ENCODE measurements at regions not wholly inside any gene's neighbourhood (a gene's known extent, or its start where the extent isn't known, plus 50 kb on each side); places are given as distances from the start of the nearest gene placed in this dataset.

DNA sequence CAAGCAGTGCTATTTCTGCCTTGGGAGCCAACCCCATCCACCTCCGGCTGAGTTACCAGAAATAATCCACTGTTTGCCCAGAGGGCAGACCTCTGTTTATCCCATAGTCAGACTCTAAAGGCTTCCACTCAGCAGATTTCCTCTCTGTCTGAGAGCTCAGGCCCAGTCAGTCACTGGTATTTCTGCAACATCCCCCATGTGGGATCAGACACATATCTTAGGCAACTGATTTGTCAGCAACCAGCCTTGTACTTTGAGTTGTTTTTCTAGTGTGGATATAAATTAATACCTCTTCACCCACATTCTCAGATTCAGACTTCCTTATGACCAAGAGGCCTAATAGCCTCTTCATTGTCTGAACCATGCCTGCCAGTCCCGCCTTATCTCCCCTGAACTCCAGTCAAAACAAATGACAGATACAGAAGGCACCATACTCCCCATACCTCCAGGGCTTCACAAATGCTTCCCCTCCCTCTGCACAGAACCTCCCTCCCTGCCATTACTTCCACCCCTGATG lies 193.6 kb downstream of the FAM76B start:
- no peak overlapping the region for H4K8ac ChIP-seq (ENCODE audit: extremely low read depth, insufficient read depth, low read length)
- H2AK5ac ChIP-seq (ENCODE audit: low read depth, low read length): no peak overlapping the region
- no peaks in the 10 kb centered on the region for H3K79me1 ChIP-seq (ENCODE audit: low read depth, low read length)
- H3K4ac ChIP-seq (replicated peaks; ENCODE audit: insufficient read length, low read depth, low read length): no peak overlapping the region
- H3K4me2 ChIP-seq (ENCODE audit: insufficient read depth in 1 of 2, low read depth in 2 of 2, low read length in 2 of 2): no peak overlapping the region
- no peak overlapping the region for H3K27ac ChIP-seq (ENCODE audit: low read depth, low read length)
- H3K36me3 ChIP-seq (ENCODE audit: control insufficient read depth in 2 of 4, insufficient read depth in 4 of 4, low read length in 3 of 4): no peaks in the 10 kb centered on the region
- no peak overlapping the region for H2BK12ac ChIP-seq (ENCODE audit: low read depth, low read length)
- no peak overlapping the region for H3K14ac ChIP-seq (ENCODE audit: insufficient read length)
- FAIRE-seq (no peak), DNase-seq (ENCODE audit: low read depth in 1 of 2, low spot score in 2 of 2) (no peak)
- H4K5ac ChIP-seq (ENCODE audit: insufficient read length, low read depth, low read length): no peak overlapping the region
- no peak overlapping the region for H3K56ac ChIP-seq (replicated peaks; ENCODE audit: insufficient read length, low read depth, low read length)
- no peak overlapping the region for H3K9ac ChIP-seq (replicated peaks in 1 of 4; ENCODE audit: extremely low read depth in 1 of 4, low read depth in 3 of 4, low read length in 3 of 4)
- CTCF ChIA-PET (ENCODE audit: partially characterized antibody): interaction anchor here (0.8 to 1.8 kb wide), 10 partner anchors 12 to 444 kb away, joined by 3 to 6 read pairs (median 4); no protein-coding TSS in a partner anchor
- H2AFZ ChIP-seq (ENCODE audit: low read length): no peak overlapping the region; the same call in 1 of the 2 replicates
- H3K9me3 ChIP-seq (ENCODE audit: insufficient read depth in 2 of 2, low read depth in 1 of 2, low read length in 1 of 2): no peaks in the 10 kb centered on the region
- no peak overlapping the region for H4K91ac ChIP-seq (replicated peaks; ENCODE audit: insufficient read length, low read length)
- no peak overlapping the region for H2BK120ac ChIP-seq (replicated peaks; ENCODE audit: low read depth, low read length)
- H3K79me2 ChIP-seq (ENCODE audit: control insufficient read depth in 1 of 2, insufficient read depth in 2 of 2, low read length in 2 of 2): no peaks in the 10 kb centered on the region
- H3K23me2 ChIP-seq (ENCODE audit: low read depth, low read length): no peaks in the 10 kb centered on the region
- no peak overlapping the region for H2BK5ac ChIP-seq (ENCODE audit: low read depth, low read length)
- TF ChIP-seq NRF1 (IDR thresholded peaks at IDR 0.05; ENCODE audit: low read depth, low read length): no peak
- no peak for TF ChIP-seq CHD2 (IDR thresholded peaks at IDR 0.05; ENCODE audit: low read length)
- TF ChIP-seq CEBPB (IDR thresholded peaks at IDR 0.05; ENCODE audit: low read depth, low read length): no peak
- TF ChIP-seq ZNF274 (IDR thresholded peaks at IDR 0.05; ENCODE audit: borderline replicate concordance, extremely low read depth, low read length): no peak
- TF ChIP-seq, protein P1, sequence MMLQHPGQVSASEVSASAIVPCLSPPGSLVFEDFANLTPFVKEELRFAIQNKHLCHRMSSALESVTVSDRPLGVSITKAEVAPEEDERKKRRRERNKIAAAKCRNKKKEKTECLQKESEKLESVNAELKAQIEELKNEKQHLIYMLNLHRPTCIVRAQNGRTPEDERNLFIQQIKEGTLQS (IDR thresholded peaks at IDR 0.05; ENCODE audit: insufficient read depth, low read depth, low read length): no peak
- TF ChIP-seq SIN3A (conservative IDR thresholded peaks at IDR 0.05 in 1 of 2, IDR thresholded peaks at IDR 0.05 in 1 of 2; ENCODE audit: low read depth in 1 of 2, low read length in 2 of 2): no peak
- TF ChIP-seq CBX5 (IDR thresholded peaks at IDR 0.05; ENCODE audit: low read depth, low read length): no peak
- TF ChIP-seq GTF2F1 (IDR thresholded peaks at IDR 0.05; ENCODE audit: borderline replicate concordance, low read depth, low read length): no peak
- TF ChIP-seq, protein P2, sequence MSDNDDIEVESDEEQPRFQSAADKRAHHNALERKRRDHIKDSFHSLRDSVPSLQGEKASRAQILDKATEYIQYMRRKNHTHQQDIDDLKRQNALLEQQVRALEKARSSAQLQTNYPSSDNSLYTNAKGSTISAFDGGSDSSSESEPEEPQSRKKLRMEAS (IDR thresholded peaks at IDR 0.05): no peak
- TF ChIP-seq, protein P3, sequence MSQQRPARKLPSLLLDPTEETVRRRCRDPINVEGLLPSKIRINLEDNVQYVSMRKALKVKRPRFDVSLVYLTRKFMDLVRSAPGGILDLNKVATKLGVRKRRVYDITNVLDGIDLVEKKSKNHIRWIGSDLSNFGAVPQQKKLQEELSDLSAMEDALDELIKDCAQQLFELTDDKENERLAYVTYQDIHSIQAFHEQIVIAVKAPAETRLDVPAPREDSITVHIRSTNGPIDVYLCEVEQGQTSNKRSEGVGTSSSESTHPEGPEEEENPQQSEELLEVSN (IDR thresholded peaks at IDR 0.05): no peak
- no peak overlapping the region for H2BK15ac ChIP-seq (ENCODE audit: low read length)
- POLR2A ChIA-PET (ENCODE audit: partially characterized antibody): no interaction called here
- H2BK20ac ChIP-seq (ENCODE audit: low read length): no peak overlapping the region
- H3K4me3 ChIP-seq (ENCODE audit: extremely low read depth in 1 of 4, insufficient read depth in 2 of 4, low read depth in 3 of 4, low read length in 4 of 4): no peak overlapping the region
- H3K4me1 ChIP-seq (replicated peaks in 1 of 4; ENCODE audit: control insufficient read depth in 3 of 4, insufficient read depth in 4 of 4, low read length in 3 of 4): peaks cover 0 to 7% (median 2%) of the 10 kb centered on the region in 4 experiments; a peak in 3 of 7 replicates
- WGBS, 2 experiments (ENCODE audit: extremely low coverage in 1 of 2, insufficient coverage in 1 of 2, insufficient read length in 1 of 2, insufficient replicate concordance in 2 of 2, low coverage in 1 of 2, low lambda C conversion rate in 2 of 2, missing lambda C conversion rate in 1 of 2): 93% methylated on average over 2 of the region's 2 CpGs; no CpG with 5 or more reads in 1 of the 2 experiments
- no peaks in the 10 kb centered on the region for H4K20me1 ChIP-seq (replicated peaks in 1 of 2; ENCODE audit: control insufficient read depth in 1 of 2, insufficient read depth in 2 of 2, low read length in 2 of 2)
- H3K23ac ChIP-seq (ENCODE audit: insufficient read length): no peak overlapping the region
- H3K27me3 ChIP-seq (replicated peaks in 1 of 4; ENCODE audit: control insufficient read depth in 3 of 4, extremely low read depth in 1 of 4, insufficient read depth in 3 of 4, low read length in 3 of 4): no peaks in the 10 kb centered on the region; a peak in 1 of 7 replicates
- H3K18ac ChIP-seq (ENCODE audit: extremely low read depth, low read length): no peak overlapping the region
